Erythroblast (primary cell): ENCODE measurements at regions not wholly inside any gene's neighbourhood (a gene's known extent, or its start where the extent isn't known, plus 50 kb on each side); places are given as distances from the start of the nearest gene placed in this dataset.

Experiments
- GATA1 ChIP-seq: IDR thresholded peaks from 2 replicates; pipeline ENCODE4 v1.6.1; 2011; ENCODE audit warnings: low read depth, mild to moderate bottlenecking, control low read depth, low read length, moderate library complexity
- POLR2A ChIP-seq: IDR thresholded peaks from 2 replicates; pipeline ENCODE4 v1.6.1; 2011; ENCODE audit warnings: mild to moderate bottlenecking, low read length

GRCh38 chr7:33701927-33702326 is 203.4 kb upstream of the BMPER start:
- TF ChIP-seq POLR2A = no peak
- no peak for TF ChIP-seq GATA1
